ENCODE measurements at regions not wholly inside any gene's neighbourhood (a gene's known extent, or its start where the extent isn't known, plus 50 kb on each side); places are given as distances from the start of the nearest gene placed in this dataset.

DNA sequence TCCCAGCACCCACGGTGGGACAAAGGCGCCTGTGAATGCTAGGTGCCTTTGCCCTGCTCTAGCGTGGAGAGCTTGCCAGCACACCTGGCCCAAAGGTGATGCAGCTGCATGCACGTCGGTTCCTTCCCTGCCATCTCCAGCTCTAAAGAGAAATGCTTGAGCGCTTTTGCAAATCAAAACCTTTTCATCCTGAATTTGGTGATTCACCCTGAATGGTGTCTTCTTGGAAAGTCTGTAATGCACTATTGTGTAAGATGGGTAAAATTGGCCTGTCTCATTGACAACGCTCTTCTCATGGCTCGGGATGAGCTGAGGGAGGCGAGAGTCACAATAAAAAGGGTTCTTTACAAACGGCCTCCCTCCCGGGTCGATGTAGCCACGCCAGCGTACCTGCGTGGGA, 103.1 kb upstream of the ID4 start:
- ChIA-PET POLR2A (ENCODE audit: low non-redundant PET) (interaction anchor here (0.6 kb wide), 1 partner anchor 428 kb away, joined by 4 read pairs; no protein-coding TSS in a partner anchor), CTCF (no interaction called here)
- DNase-seq (ENCODE audit: low spot score), result no peak
- no peak overlapping the region for H3K27ac ChIP-seq
- TF ChIP-seq, protein P1, sequence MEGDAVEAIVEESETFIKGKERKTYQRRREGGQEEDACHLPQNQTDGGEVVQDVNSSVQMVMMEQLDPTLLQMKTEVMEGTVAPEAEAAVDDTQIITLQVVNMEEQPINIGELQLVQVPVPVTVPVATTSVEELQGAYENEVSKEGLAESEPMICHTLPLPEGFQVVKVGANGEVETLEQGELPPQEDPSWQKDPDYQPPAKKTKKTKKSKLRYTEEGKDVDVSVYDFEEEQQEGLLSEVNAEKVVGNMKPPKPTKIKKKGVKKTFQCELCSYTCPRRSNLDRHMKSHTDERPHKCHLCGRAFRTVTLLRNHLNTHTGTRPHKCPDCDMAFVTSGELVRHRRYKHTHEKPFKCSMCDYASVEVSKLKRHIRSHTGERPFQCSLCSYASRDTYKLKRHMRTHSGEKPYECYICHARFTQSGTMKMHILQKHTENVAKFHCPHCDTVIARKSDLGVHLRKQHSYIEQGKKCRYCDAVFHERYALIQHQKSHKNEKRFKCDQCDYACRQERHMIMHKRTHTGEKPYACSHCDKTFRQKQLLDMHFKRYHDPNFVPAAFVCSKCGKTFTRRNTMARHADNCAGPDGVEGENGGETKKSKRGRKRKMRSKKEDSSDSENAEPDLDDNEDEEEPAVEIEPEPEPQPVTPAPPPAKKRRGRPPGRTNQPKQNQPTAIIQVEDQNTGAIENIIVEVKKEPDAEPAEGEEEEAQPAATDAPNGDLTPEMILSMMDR (conservative IDR thresholded peaks at IDR 0.05; ENCODE audit: low read depth), result no peak

DNA sequence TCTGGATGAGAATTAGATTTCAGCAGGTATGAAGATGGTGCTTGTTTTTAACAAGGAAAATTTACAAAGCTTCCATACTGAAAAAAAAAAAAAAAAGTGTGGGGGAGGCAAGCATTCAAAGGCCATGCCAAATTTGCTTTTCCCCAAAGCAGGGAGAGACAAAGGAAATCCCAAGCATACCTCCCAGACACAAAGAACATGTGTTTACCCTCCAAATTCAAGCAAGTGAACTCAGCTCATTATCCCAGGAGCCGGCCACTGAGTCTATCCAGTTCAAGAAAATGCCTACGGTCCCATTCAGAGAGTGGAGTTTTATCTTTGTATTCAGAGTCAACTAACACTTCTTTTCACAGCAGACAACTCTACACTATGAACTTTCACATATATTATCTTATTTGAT, 102.7 kb upstream of the ID4 start:
- POLR2A ChIA-PET (ENCODE audit: low non-redundant PET), result interaction anchor here (0.6 kb wide), 1 partner anchor 429 kb away, joined by 4 read pairs; no protein-coding TSS in a partner anchor
- CTCF ChIA-PET, result no interaction called here
- DNase-seq (ENCODE audit: low spot score), result no peak
- no peak overlapping the region for H3K27ac ChIP-seq
- TF ChIP-seq, protein P1 (conservative IDR thresholded peaks at IDR 0.05; ENCODE audit: low read depth), result no peak

DNA sequence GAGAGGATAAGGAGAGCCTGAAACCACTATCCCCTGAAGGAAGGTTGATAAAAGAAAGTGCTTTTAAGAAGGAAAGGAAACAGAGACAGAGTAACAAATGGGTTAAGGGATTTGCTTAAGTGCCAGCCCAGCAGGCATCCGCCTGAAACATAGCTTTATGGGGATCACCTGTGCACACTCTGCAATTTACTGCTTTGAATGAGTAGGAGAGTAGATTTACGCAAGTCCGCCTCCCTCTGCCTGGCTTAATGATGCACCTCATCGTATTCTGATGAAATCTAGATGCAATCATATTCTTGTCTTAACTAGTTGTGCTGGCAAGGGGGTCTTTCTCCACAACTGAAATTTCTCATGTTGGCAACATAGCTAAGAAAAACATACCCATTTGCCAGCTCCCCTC, 101.1 kb upstream of the ID4 start:
- H3K27ac ChIP-seq, result no peak overlapping the region
- TF ChIP-seq, protein P1 (conservative IDR thresholded peaks at IDR 0.05; ENCODE audit: low read depth), result no peak
- POLR2A ChIA-PET (ENCODE audit: low non-redundant PET), result interaction anchor here (0.6 kb wide), 1 partner anchor 310 kb away, joined by 3 read pairs; no protein-coding TSS in a partner anchor
- no peak for DNase-seq (ENCODE audit: low spot score)
- CTCF ChIA-PET, result interaction anchor here (1.6 kb wide), 1 partner anchor 746 kb away, joined by 3 read pairs; no protein-coding TSS in a partner anchor

DNA sequence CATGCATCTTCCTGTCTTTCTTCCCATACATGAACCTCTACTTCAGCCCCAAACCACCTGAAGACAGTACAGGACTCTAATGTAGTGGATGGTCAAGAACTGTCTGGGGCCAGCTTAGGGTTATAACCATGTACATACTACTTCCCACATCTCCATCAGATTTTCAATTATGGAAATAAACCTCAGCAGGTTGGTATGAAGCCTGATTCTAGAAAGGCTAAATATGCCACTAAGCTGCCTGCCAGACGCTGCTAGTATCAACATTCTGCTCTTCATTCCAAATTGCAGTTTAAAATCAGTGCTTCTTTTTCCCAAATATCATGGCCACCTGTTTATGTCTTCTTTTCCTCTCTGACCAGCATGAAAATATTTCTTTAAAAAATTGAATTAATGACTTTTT, 99.2 kb upstream of the ID4 start:
- ChIA-PET CTCF (no interaction called here), POLR2A (ENCODE audit: low non-redundant PET) (no interaction called here)
- no peak overlapping the region for H3K27ac ChIP-seq
- DNase-seq (ENCODE audit: low spot score), result no peak
- TF ChIP-seq, protein P1 (conservative IDR thresholded peaks at IDR 0.05; ENCODE audit: low read depth), result no peak

DNA sequence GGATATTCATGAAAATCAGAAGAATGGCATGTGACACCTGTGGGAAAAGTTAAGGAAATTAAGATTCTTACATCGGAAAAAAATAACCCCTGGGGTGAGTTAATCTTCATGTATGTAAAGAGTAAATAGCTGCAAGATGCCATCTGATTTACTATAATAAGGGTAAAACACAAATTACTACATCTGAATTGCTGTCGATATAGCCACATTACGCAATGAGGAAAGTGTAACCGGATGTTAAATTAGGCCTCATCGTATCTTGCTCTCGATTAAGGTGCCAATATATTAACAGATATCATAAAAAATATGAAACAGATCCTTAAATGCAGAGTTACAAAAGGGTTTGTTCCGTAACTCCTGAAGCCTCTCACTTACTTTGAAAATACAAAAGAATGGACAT, 87.4 kb upstream of the ID4 start:
- no peak overlapping the region for H3K27ac ChIP-seq
- TF ChIP-seq, protein P1 (conservative IDR thresholded peaks at IDR 0.05; ENCODE audit: low read depth), result no peak
- POLR2A ChIA-PET (ENCODE audit: low non-redundant PET), result no interaction called here
- DNase-seq (ENCODE audit: low spot score), result no peak
- CTCF ChIA-PET, result no interaction called here

DNA sequence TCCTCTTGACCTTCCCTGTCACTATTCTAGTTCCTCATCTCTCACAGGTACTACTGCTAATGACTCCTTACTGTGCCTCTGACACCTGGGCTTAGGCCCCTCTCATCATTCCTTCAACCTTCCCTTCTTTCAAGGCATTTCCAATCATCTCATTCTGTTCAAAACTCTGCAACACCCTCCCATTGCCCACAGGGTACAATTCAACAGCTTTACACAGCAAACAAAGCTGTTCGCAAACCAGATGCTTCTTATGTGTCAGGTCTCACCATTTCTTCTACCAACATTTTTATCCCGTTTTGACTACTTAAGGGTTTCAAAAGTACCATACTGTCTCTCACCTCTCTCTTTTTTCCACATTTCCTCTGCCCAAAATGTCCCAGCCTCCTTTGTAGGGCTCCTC, 84.4 kb upstream of the ID4 start:
- H3K27ac ChIP-seq, result no peak overlapping the region
- CTCF ChIA-PET, result no interaction called here
- no peak for DNase-seq (ENCODE audit: low spot score)
- TF ChIP-seq, protein P1 (conservative IDR thresholded peaks at IDR 0.05; ENCODE audit: low read depth), result no peak
- POLR2A ChIA-PET (ENCODE audit: low non-redundant PET), result no interaction called here

DNA sequence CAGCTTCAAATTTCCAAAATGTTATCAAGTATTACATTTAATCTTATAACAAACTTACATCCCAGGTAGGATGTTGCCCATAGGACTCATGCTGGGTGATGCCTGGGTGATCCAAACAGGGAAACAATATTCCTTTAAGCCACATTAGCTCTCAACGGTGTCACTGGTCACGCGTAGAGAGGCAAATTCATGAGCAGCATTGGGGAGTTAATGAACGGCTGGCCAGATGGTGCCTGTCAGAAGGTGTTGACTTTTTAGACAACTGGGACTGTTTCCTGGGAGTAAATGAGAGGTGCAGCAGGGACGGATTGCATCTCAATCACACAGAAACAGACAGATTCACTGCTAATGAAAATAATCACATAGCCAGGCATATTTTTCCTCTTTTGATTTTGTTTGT, 83.3 kb upstream of the ID4 start:
- ChIA-PET CTCF (no interaction called here), POLR2A (ENCODE audit: low non-redundant PET) (no interaction called here)
- no peak overlapping the region for H3K27ac ChIP-seq
- DNase-seq (ENCODE audit: low spot score), result no peak
- TF ChIP-seq, protein P1 (conservative IDR thresholded peaks at IDR 0.05; ENCODE audit: low read depth), result no peak

Measured in RWPE1 (cell line).